A673 (cell line): ENCODE measurements at regions not wholly inside any gene's neighbourhood (a gene's known extent, or its start where the extent isn't known, plus 50 kb on each side); places are given as distances from the start of the nearest gene placed in this dataset.

Source experiments
- EZH2 ChIP-seq: fragments of 200-600 bp; sonication (generic); IDR thresholded peaks from 2 replicates; pipeline ENCODE4 v1.6.1; 2017; ENCODE audit warnings: borderline replicate concordance, low read depth, mild to moderate bottlenecking, mixed read lengths, antibody characterized with exemption, low read length; ENCODE audit not compliant: poor library complexity, severe bottlenecking
- TF ChIP-seq, protein P1 (sequence below): fragments of 300-800, 200-600 bp; sonication (generic); conservative IDR thresholded peaks from 2 replicates; pipeline ENCODE4 v1.5.1; 2017; ENCODE audit warnings: low read depth, mild to moderate bottlenecking, antibody characterized with exemption, low read length, moderate library complexity, mixed read lengths

DNA sequence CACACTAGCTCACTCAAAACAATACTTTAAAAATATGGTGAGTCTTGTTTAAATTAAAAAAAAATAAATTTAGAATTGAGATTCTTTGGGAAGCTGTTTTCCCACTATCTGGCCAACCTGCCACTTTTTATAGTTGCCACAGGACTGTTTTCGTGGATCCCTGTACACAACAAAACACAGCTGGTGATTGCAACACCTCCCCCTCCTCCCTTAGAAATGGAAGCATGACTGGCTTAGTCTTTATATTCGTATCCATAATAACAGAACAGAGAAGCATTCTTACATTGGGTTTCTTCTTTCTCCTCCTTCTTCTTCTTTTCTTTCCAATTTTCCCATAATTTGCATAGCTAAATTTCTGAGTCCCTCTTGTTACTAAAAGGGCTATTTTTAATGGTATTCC lies 79.5 kb upstream of the GJB6 start:
- TF ChIP-seq EZH2 = no peak
- TF ChIP-seq, protein P1, sequence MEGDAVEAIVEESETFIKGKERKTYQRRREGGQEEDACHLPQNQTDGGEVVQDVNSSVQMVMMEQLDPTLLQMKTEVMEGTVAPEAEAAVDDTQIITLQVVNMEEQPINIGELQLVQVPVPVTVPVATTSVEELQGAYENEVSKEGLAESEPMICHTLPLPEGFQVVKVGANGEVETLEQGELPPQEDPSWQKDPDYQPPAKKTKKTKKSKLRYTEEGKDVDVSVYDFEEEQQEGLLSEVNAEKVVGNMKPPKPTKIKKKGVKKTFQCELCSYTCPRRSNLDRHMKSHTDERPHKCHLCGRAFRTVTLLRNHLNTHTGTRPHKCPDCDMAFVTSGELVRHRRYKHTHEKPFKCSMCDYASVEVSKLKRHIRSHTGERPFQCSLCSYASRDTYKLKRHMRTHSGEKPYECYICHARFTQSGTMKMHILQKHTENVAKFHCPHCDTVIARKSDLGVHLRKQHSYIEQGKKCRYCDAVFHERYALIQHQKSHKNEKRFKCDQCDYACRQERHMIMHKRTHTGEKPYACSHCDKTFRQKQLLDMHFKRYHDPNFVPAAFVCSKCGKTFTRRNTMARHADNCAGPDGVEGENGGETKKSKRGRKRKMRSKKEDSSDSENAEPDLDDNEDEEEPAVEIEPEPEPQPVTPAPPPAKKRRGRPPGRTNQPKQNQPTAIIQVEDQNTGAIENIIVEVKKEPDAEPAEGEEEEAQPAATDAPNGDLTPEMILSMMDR = no peak
